RWPE1 (cell line): ENCODE measurements at regions not wholly inside any gene's neighbourhood (a gene's known extent, or its start where the extent isn't known, plus 50 kb on each side); places are given as distances from the start of the nearest gene placed in this dataset.
"Not testable (repeated sequence)": the region's sequence is repeated elsewhere in the genome, so short reads cannot be mapped to it uniquely, and the experiment has no call there.

ENCODE experiments used
- CTCF ChIA-PET: fragments of 350-600 bp; sonication (Branson Sonifier 250); formaldehyde crosslinking; extraction: SDS; loops from one replicate; lab custom pipeline; 2021; lab: Yijun Ruan, JAX
- POLR2A ChIA-PET: fragments of 400-600 bp; formaldehyde crosslinking; extraction: SDS; loops from one replicate; lab custom pipeline; 2020; ENCODE audit warnings: antibody characterized with exemption; ENCODE audit not compliant: low non-redundant PET; lab: Yijun Ruan, JAX
- DNase-seq: peaks from one replicate; pipeline ENCODE4 v3.0.0; 2012; ENCODE audit warnings: low spot score
- H3K27ac ChIP-seq: fragments of 450-650 bp; 2 replicates; pipeline ENCODE4 v1.5.1; 2017
- TF ChIP-seq, protein P1 (sequence below): fragments of 450-650 bp; conservative IDR thresholded peaks from 2 replicates; pipeline ENCODE4 v1.5.1; 2017; ENCODE audit warnings: low read depth, mild to moderate bottlenecking

DNA sequence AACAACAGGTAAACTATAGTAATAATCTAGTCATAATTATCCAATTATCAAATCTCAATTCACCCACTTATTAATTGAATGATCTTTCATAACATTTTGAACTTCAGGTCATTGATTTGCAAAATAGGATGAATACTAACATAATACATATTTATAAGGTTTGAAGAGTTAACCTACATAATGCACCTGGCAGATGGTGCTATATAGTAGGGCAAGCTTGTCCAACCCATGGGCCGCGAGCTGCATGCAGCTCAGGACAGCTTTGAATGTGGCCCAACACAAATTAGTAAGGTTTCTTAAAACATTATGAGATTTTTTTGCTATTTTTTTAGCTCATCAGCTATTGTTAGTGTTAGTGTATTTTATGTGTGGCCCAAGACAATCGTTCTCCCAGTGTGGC is 815.8 kb upstream of the ID2 start:
- no peak for DNase-seq
- TF ChIP-seq, protein P1, sequence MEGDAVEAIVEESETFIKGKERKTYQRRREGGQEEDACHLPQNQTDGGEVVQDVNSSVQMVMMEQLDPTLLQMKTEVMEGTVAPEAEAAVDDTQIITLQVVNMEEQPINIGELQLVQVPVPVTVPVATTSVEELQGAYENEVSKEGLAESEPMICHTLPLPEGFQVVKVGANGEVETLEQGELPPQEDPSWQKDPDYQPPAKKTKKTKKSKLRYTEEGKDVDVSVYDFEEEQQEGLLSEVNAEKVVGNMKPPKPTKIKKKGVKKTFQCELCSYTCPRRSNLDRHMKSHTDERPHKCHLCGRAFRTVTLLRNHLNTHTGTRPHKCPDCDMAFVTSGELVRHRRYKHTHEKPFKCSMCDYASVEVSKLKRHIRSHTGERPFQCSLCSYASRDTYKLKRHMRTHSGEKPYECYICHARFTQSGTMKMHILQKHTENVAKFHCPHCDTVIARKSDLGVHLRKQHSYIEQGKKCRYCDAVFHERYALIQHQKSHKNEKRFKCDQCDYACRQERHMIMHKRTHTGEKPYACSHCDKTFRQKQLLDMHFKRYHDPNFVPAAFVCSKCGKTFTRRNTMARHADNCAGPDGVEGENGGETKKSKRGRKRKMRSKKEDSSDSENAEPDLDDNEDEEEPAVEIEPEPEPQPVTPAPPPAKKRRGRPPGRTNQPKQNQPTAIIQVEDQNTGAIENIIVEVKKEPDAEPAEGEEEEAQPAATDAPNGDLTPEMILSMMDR: no peak
- CTCF ChIA-PET: interaction anchor here (0.8 kb wide), 1 partner anchor 1401 kb away, joined by 3 read pairs; no protein-coding TSS in a partner anchor
- no peak overlapping the region for H3K27ac ChIP-seq
- POLR2A ChIA-PET: no interaction called here

DNA sequence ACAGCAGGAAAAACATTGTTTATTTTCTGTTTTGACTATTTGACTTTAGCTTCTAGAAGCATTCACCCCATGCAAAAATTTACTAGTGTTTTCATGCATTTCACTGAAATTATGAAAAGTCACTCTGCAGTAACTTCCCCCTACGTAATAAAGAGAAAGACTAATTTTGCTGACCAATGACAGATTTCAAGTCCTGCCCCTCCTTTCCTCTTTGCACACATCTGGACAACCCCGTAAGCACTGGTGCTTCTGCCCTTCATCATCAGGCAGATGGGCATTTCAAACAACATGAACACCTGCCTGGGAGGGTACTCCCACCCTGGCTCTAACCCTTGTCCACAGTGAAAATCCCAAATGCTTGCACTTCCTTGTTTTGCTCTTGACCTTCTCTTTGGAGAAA is 815.0 kb upstream of the ID2 start:
- POLR2A ChIA-PET: no interaction called here
- DNase-seq: no peak
- H3K27ac ChIP-seq: no peak overlapping the region
- CTCF ChIA-PET: interaction anchor here (0.5 kb wide), 1 partner anchor 500 kb away, joined by 5 read pairs; no protein-coding TSS in a partner anchor
- TF ChIP-seq, protein P1: no peak

DNA sequence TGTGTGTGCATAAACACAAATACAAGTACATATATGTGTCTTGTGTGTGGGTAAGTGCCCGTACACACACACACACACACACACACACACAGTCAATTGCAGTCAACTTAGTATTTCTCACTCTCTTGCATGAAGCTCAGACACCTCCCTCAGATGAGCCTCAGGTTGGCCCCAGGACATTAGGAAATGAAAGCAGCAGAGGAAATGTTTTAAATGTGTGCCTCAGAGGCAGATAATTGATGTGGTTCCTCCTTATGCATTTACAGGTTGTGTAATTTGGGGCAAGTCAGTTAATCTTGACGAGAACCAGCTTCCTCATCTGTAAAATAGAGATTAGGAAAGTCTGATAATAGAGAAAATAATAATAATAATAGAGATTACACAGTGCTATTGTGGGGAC is 814.0 kb upstream of the ID2 start:
- DNase-seq: no peak
- ChIA-PET CTCF (no interaction called here), POLR2A (no interaction called here)
- no peak overlapping the region for H3K27ac ChIP-seq
- TF ChIP-seq, protein P1: no peak

DNA sequence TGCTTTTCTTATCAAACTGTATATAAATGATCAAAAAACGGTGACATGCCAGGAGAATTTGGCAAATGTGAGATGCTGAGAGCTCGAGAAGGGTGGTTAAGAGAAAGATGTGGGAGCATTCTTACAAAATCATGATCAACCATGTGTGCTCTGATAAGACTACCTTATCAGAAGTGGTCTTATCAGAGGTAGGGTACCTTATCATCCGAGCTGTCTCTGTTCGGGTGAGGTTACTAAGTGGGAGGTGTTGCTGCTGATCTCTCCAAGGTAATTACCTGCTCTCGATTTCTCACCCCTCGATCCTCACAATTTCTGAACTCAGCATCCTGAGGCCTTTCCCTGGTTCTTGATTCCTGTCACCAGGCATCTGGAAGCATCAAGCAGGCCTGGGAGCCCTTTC is 813.0 kb upstream of the ID2 start:
- ChIA-PET POLR2A (no interaction called here), CTCF (no interaction called here)
- DNase-seq: no peak
- no peak overlapping the region for H3K27ac ChIP-seq
- TF ChIP-seq, protein P1: no peak

DNA sequence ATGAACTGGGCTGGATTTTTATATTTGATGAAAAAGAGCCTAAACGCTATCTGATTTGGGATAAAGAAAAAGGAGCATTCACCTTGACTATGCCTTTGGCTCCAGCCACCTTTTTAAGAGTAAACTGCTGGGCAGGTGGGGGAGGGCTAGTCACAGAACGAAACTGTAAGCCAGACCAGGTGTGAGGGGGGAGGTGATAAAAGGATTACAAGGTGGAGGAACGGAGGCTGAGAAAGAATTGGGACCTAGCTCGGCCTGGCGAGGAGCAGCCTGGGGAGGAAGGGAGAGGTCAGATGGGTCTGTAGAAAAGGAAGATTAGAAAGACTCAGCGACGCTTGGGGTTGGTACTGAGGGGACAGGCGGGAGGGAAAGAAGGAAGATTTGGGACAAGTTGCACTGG is 805.4 kb upstream of the ID2 start:
- POLR2A ChIA-PET, H3K27ac ChIP-seq, DNase-seq, CTCF ChIA-PET: not testable (repeated sequence)

DNA sequence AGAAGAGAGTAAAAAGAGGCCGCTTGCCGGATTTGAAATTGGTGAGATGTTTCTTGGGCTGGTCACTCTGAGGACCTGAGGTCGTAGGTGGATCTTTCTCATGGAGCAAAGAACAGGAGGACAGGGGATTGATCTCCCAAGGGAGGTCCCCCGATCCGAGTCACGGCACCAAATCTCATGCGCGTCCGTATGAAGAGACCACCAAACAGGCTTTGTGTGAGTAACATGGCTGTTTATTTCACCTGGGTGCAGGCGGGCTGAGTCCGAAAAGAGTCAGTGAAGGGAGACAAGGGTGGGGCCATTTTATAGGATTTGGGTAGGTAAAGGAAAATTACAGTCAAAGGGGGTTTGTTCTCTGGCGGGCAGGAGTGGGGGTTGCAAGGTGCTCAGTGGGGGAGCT is 803.6 kb upstream of the ID2 start:
- H3K27ac ChIP-seq, POLR2A ChIA-PET, DNase-seq: not testable (repeated sequence)
- CTCF ChIA-PET: interaction anchor here (0.6 kb wide), 1 partner anchor 74 kb away, joined by 5 read pairs; no protein-coding TSS in a partner anchor

DNA sequence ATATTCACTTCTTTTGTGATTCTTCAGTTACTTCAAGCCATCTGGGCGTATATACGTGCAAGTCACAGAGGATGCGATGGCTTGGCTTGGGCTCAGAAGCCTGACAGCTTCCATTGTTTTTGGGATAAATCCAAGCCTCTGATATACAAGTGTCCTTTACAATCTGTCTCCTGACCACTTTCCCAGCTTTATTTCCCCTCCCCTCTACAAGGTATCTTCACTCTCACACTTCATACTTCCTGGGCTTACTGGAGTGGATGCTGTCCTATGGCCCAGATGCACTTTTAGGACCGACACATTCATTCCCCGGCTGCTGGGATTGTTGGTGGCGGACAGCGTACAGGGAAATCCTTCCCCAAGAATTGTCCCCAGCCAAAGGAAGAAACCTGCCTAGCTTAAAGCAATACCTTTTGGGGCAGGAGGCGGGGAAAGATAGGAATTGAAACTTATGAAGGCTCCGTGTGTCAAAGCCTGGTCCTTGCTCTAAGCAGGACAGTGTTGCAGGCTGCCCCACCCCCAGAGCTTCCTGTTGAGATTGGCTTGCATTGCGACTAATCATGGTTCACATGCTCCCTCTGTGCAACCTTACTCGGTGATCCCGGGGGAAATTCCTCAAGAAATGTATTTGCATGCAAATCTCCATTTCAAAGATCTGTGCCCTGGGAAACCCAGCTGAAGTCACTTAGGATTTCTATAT is 802.9 kb upstream of the ID2 start:
- no peak for DNase-seq
- CTCF ChIA-PET: interaction anchor here (0.6 kb wide), 1 partner anchor 74 kb away, joined by 5 read pairs; no protein-coding TSS in a partner anchor
- POLR2A ChIA-PET: no interaction called here
- H3K27ac ChIP-seq: no peak overlapping the region
- TF ChIP-seq, protein P1: no peak
